NCI-H128 (cell line): ENCODE measurements at regions not wholly inside any gene's neighbourhood (a gene's known extent, or its start where the extent isn't known, plus 50 kb on each side); places are given as distances from the start of the nearest gene placed in this dataset.
"Not testable (repeated sequence)": the region's sequence is repeated elsewhere in the genome, so short reads cannot be mapped to it uniquely, and the experiment has no call there.

Experiments
- DNase-seq: peaks from one replicate; lab custom pipeline; 2025; ENCODE audit not compliant: unreplicated experiment; lab: John Stamatoyannopoulos, UW

- no peak for DNase-seq
Measured at GRCh38 chr1:191709215-191709614, 449.0 kb upstream of the RGS18 start.

- no peak for DNase-seq
Measured at GRCh38 chr1:191711961-191712360, 446.3 kb upstream of the RGS18 start.

- no peak for DNase-seq
Measured at GRCh38 chr1:191714845-191715244, 443.4 kb upstream of the RGS18 start.

- no peak for DNase-seq
Measured at GRCh38 chr1:191729742-191730141, 428.5 kb upstream of the RGS18 start.

- DNase-seq: not testable (repeated sequence)
Measured at GRCh38 chr1:191731608-191732302, 426.5 kb upstream of the RGS18 start.

GRCh38 chr1:191734321-191734720, 423.9 kb upstream of the RGS18 start:
- DNase-seq: no peak

- no peak for DNase-seq
Measured at GRCh38 chr1:191739544-191739943, 418.7 kb upstream of the RGS18 start.

- DNase-seq: no peak
Measured at GRCh38 chr1:191752342-191752741, 405.9 kb upstream of the RGS18 start.

GRCh38 chr1:191760016-191760415, 398.2 kb upstream of the RGS18 start:
- no peak for DNase-seq

- DNase-seq: no peak
Measured at GRCh38 chr1:191788551-191788950, 369.7 kb upstream of the RGS18 start.

GRCh38 chr1:191798178-191798577, 360.1 kb upstream of the RGS18 start:
- DNase-seq: no peak

- DNase-seq: no peak
Measured at GRCh38 chr1:191804311-191804710, 354.0 kb upstream of the RGS18 start.

- DNase-seq: not testable (repeated sequence)
Measured at GRCh38 chr1:191813593-191813992, 344.7 kb upstream of the RGS18 start.

- DNase-seq: no peak
Measured at GRCh38 chr1:191818198-191818597, 340.1 kb upstream of the RGS18 start.

- DNase-seq: no peak
Measured at GRCh38 chr1:191831572-191831971, 326.7 kb upstream of the RGS18 start.

GRCh38 chr1:191839891-191840290, 318.4 kb upstream of the RGS18 start:
- no peak for DNase-seq

GRCh38 chr1:191851799-191852595, 306.3 kb upstream of the RGS18 start:
- DNase-seq: no peak

GRCh38 chr1:191852907-191853306, 305.4 kb upstream of the RGS18 start:
- no peak for DNase-seq

- DNase-seq: no peak
Measured at GRCh38 chr1:191857600-191857999, 300.7 kb upstream of the RGS18 start.

GRCh38 chr1:191865479-191865878, 292.8 kb upstream of the RGS18 start:
- DNase-seq: no peak

GRCh38 chr1:191866155-191866554, 292.1 kb upstream of the RGS18 start:
- DNase-seq: no peak

GRCh38 chr1:191869790-191870312, 288.4 kb upstream of the RGS18 start:
- no peak for DNase-seq
